ENCODE measurements at regions not wholly inside any gene's neighbourhood (a gene's known extent, or its start where the extent isn't known, plus 50 kb on each side); places are given as distances from the start of the nearest gene placed in this dataset.

GRCh38 chr2:30310371-30310770, 79.0 kb downstream of the LBH start:
- Histone ChIP-seq H3K9ac (ENCODE audit: low read length) (no peak overlapping the region), H3K4me2 (ENCODE audit: low read length) (no peak overlapping the region), H3K27ac (ENCODE audit: low read length) (no peak overlapping the region)

GRCh38 chr2:30310955-30311354, 79.6 kb downstream of the LBH start:
- Histone ChIP-seq H3K27ac (ENCODE audit: low read length) (no peak overlapping the region), H3K4me2 (ENCODE audit: low read length) (peak overlapping the region; percentile 8), H3K9me3 (ENCODE audit: insufficient read depth, low read length) (no peaks in the 10 kb centered on the region), H3K9ac (ENCODE audit: low read length) (no peak overlapping the region), H2AFZ (ENCODE audit: low read depth, low read length) (no peak overlapping the region), H3K36me3 (replicated peaks; ENCODE audit: low read depth, low read length) (no peaks in the 10 kb centered on the region), H3K79me2 (ENCODE audit: low read length) (no peaks in the 10 kb centered on the region), H3K4me1 (ENCODE audit: low read length) (peaks cover 7% of the 10 kb centered on the region), H3K4me3 (ENCODE audit: low read length) (no peak overlapping the region), H4K20me1 (ENCODE audit: insufficient read depth, low read length) (no peaks in the 10 kb centered on the region), H3K27me3 (ENCODE audit: low read depth, low read length) (peaks cover 8% of the 10 kb centered on the region)
- TF ChIP-seq EZH2phosphoT487 (IDR thresholded peaks at IDR 0.05; ENCODE audit: low read depth) (no peak), CTCF (IDR thresholded peaks at IDR 0.05; ENCODE audit: low read depth, low read length) (no peak)

More at GRCh38 chr2:30310371-30310770, 79.0 kb downstream of the LBH start:
- Histone ChIP-seq H3K36me3 (replicated peaks; ENCODE audit: low read depth, low read length) (no peaks in the 10 kb centered on the region), H4K20me1 (ENCODE audit: insufficient read depth, low read length) (no peaks in the 10 kb centered on the region), H3K27me3 (ENCODE audit: low read depth, low read length) (peaks cover 12% of the 10 kb centered on the region), H3K9me3 (ENCODE audit: insufficient read depth, low read length) (no peaks in the 10 kb centered on the region), H3K4me3 (ENCODE audit: low read length) (no peak overlapping the region), H3K4me1 (ENCODE audit: low read length) (peaks cover 7% of the 10 kb centered on the region), H3K79me2 (ENCODE audit: low read length) (no peaks in the 10 kb centered on the region), H2AFZ (ENCODE audit: low read depth, low read length) (no peak overlapping the region)
- TF ChIP-seq CTCF (IDR thresholded peaks at IDR 0.05; ENCODE audit: low read depth, low read length) (no peak), EZH2phosphoT487 (IDR thresholded peaks at IDR 0.05; ENCODE audit: low read depth) (no peak)

GRCh38 chr2:30311711-30312110, 80.4 kb downstream of the LBH start:
- H4K20me1 ChIP-seq (ENCODE audit: insufficient read depth, low read length): no peaks in the 10 kb centered on the region
- no peaks in the 10 kb centered on the region for H3K79me2 ChIP-seq (ENCODE audit: low read length)
- no peak for TF ChIP-seq EZH2phosphoT487 (IDR thresholded peaks at IDR 0.05; ENCODE audit: low read depth)
- TF ChIP-seq CTCF (IDR thresholded peaks at IDR 0.05; ENCODE audit: low read depth, low read length): no peak
- H3K9me3 ChIP-seq (ENCODE audit: insufficient read depth, low read length): no peaks in the 10 kb centered on the region
- no peak overlapping the region for H3K4me3 ChIP-seq (ENCODE audit: low read length)
- peaks cover 7% of the 10 kb centered on the region for H3K4me1 ChIP-seq (ENCODE audit: low read length)
- no peak overlapping the region for H3K27ac ChIP-seq (ENCODE audit: low read length)
- H2AFZ ChIP-seq (ENCODE audit: low read depth, low read length): no peak overlapping the region
- no peaks in the 10 kb centered on the region for H3K36me3 ChIP-seq (replicated peaks; ENCODE audit: low read depth, low read length)
- H3K9ac ChIP-seq (ENCODE audit: low read length): no peak overlapping the region
- H3K4me2 ChIP-seq (ENCODE audit: low read length): no peak overlapping the region
- H3K27me3 ChIP-seq (ENCODE audit: low read depth, low read length): peaks cover 8% of the 10 kb centered on the region

GRCh38 chr2:30312916-30313315, 81.6 kb downstream of the LBH start:
- H3K27me3 ChIP-seq (ENCODE audit: low read depth, low read length): peaks cover 5% of the 10 kb centered on the region; the same call in 1 of the 2 replicates
- TF ChIP-seq EZH2phosphoT487 (IDR thresholded peaks at IDR 0.05; ENCODE audit: low read depth) (no peak), CTCF (IDR thresholded peaks at IDR 0.05; ENCODE audit: low read depth, low read length) (no peak)

More at GRCh38 chr2:30312916-30313315, 81.6 kb downstream of the LBH start:
- peaks cover 7% of the 10 kb centered on the region for H3K4me1 ChIP-seq (ENCODE audit: low read length)
- H3K27ac ChIP-seq (ENCODE audit: low read length): no peak overlapping the region
- H2AFZ ChIP-seq (ENCODE audit: low read depth, low read length): no peak overlapping the region
- no peaks in the 10 kb centered on the region for H3K9me3 ChIP-seq (ENCODE audit: insufficient read depth, low read length)
- no peaks in the 10 kb centered on the region for H4K20me1 ChIP-seq (ENCODE audit: insufficient read depth, low read length)
- H3K9ac ChIP-seq (ENCODE audit: low read length): no peak overlapping the region
- no peaks in the 10 kb centered on the region for H3K36me3 ChIP-seq (replicated peaks; ENCODE audit: low read depth, low read length)
- H3K4me3 ChIP-seq (ENCODE audit: low read length): no peak overlapping the region
- H3K79me2 ChIP-seq (ENCODE audit: low read length): no peaks in the 10 kb centered on the region
- no peak overlapping the region for H3K4me2 ChIP-seq (ENCODE audit: low read length)
